SK-N-SH (cell line): ENCODE measurements at regions not wholly inside any gene's neighbourhood (a gene's known extent, or its start where the extent isn't known, plus 50 kb on each side); places are given as distances from the start of the nearest gene placed in this dataset.

Experiments used
- CTCF ChIA-PET: fragments of 300-600, 350-600 bp; formaldehyde crosslinking; extraction: SDS; loops from one replicate; lab custom pipeline; 2021; lab: Yijun Ruan, JAX
- POLR2A ChIA-PET: fragments of 350-600 bp; sonication (Branson Sonifier 250); formaldehyde crosslinking; extraction: SDS; loops from one replicate; lab custom pipeline; 2020; ENCODE audit warnings: antibody characterized with exemption, inconsistent platforms; lab: Yijun Ruan, JAX
- DNase-seq: peaks from one replicate; pipeline ENCODE4 v3.0.0; 2012
- H2AFZ ChIP-seq: fragments of 200-600 bp; sonication (generic); 2 replicates; pipeline ENCODE4 v1.8.1; 2016; ENCODE audit warnings: antibody characterized with exemption, mild to moderate bottlenecking, low read depth
- H3F3A ChIP-seq: fragments of 200-600 bp; sonication (generic); replicated peaks from 2 replicates; pipeline ENCODE3; 2016; ENCODE audit warnings: antibody characterized with exemption, mild to moderate bottlenecking; ENCODE audit not compliant: insufficient read depth
- H3K27ac ChIP-seq, 2 experiments: fragments of 200-500 bp in 1 of 2; fragments of 200-600 bp in 1 of 2; sonication (Bioruptor generic) in 1 of 2; sonication (generic), shearing (Covaris generic) in 1 of 2; 2 replicates each; pipeline versions ENCODE4 v1.5.1 to v1.6.1; 2014 to 2016; ENCODE audit warnings: low read depth in 2 of 2, inconsistent platforms in 1 of 2, low read length in 1 of 2, mild to moderate bottlenecking in 1 of 2, mixed read lengths in 1 of 2
- H3K27me3 ChIP-seq: fragments of 200-600 bp; sonication (generic), shearing (Covaris generic); 2 replicates; pipeline ENCODE4 v1.6.1; 2016; ENCODE audit warnings: mixed run types; ENCODE audit not compliant: insufficient read depth
- H3K36me3 ChIP-seq, 2 experiments: fragments of 200-500 bp in 1 of 2; fragments of 200-600 bp in 1 of 2; sonication (Bioruptor generic) in 1 of 2; sonication (generic) in 1 of 2; replicated peaks in 1 of 2; 2 replicates each; pipeline versions ENCODE3 to v1.5.1; 2014 to 2016; ENCODE audit warnings: low read length in 1 of 2, mild to moderate bottlenecking in 1 of 2; ENCODE audit not compliant: insufficient read depth in 2 of 2, control insufficient read depth in 1 of 2
- H3K4me1 ChIP-seq, 2 experiments: fragments of 200-500 bp in 1 of 2; fragments of 200-600 bp in 1 of 2; sonication (Bioruptor generic) in 1 of 2; sonication (generic), shearing (Covaris generic) in 1 of 2; 2 replicates each; pipeline versions ENCODE4 v1.5.1 to v1.6.1; 2014 to 2016; ENCODE audit warnings: low read depth in 1 of 2, low read length in 1 of 2, mixed run types in 1 of 2; ENCODE audit not compliant: insufficient read depth in 2 of 2, control insufficient read depth in 1 of 2
- H3K4me2 ChIP-seq: fragments of 200-600 bp; sonication (generic), shearing (Covaris generic); 2 replicates; pipeline ENCODE4 v1.6.1; 2017; ENCODE audit warnings: mixed run types
- H3K4me3 ChIP-seq, 2 experiments: fragments of 200-500 bp in 1 of 2; fragments of 200-600 bp in 1 of 2; sonication (Bioruptor generic) in 1 of 2; sonication (generic), shearing (Covaris generic) in 1 of 2; 2 replicates each; pipeline versions ENCODE4 v1.5.1 to v1.8.1; 2014 to 2016; ENCODE audit warnings: low read depth in 2 of 2, inconsistent platforms in 1 of 2, low read length in 1 of 2, mild to moderate bottlenecking in 1 of 2, mixed read lengths in 1 of 2, moderate library complexity in 1 of 2
- H3K79me2 ChIP-seq: fragments of 200-600 bp; sonication (generic); 2 replicates; pipeline ENCODE4 v1.8.1; 2017; ENCODE audit warnings: mild to moderate bottlenecking; ENCODE audit not compliant: insufficient read depth
- H3K9ac ChIP-seq: fragments of 200-600 bp; sonication (generic); 2 replicates; pipeline ENCODE4 v1.6.1; 2017; ENCODE audit warnings: mixed run types
- H3K9me2 ChIP-seq: fragments of 200-600 bp; sonication (generic); 2 replicates; pipeline ENCODE4 v1.6.1; 2017; ENCODE audit warnings: mixed run types
- H3K9me3 ChIP-seq: fragments of 200-600 bp; sonication (generic); 2 replicates; pipeline ENCODE4 v1.6.1; 2017; ENCODE audit warnings: mixed run types, mild to moderate bottlenecking, moderate library complexity
- H4K20me1 ChIP-seq: fragments of 200-600 bp; sonication (generic); 2 replicates; pipeline ENCODE4 v1.6.1; 2017; ENCODE audit warnings: mild to moderate bottlenecking, mixed run types; ENCODE audit not compliant: insufficient read depth
- CTCF ChIP-seq: fragments of 200-600 bp; sonication (generic); IDR thresholded peaks from 2 replicates; pipeline ENCODE4 v1.6.1; 2017; ENCODE audit warnings: antibody characterized with exemption, mild to moderate bottlenecking, moderate library complexity
- EZH2phosphoT487 ChIP-seq: fragments of 200-600 bp; sonication (generic); IDR thresholded peaks from 2 replicates; pipeline ENCODE4 v1.6.1; 2017; ENCODE audit warnings: low read depth, mixed run types, mild to moderate bottlenecking, antibody characterized with exemption, moderate library complexity, borderline replicate concordance
- IRF3 ChIP-seq: fragments of 150-350 bp; IDR thresholded peaks from 2 replicates; pipeline ENCODE4 v1.6.1; 2016; ENCODE audit warnings: mild to moderate bottlenecking, low read depth, low read length
- MAX ChIP-seq: IDR thresholded peaks from 2 replicates; pipeline ENCODE4 v1.4.0; 2012; ENCODE audit warnings: low read depth
- MEF2A ChIP-seq: IDR thresholded peaks from 2 replicates; pipeline ENCODE4 v1.4.0; 2012; ENCODE audit warnings: low read depth, borderline replicate concordance
- MXI1 ChIP-seq: IDR thresholded peaks from 2 replicates; pipeline ENCODE4 v1.6.1; 2012; ENCODE audit warnings: mild to moderate bottlenecking, low read depth, low read length, improper control_type of control experiment
- NFIC ChIP-seq: IDR thresholded peaks from 2 replicates; pipeline ENCODE4 v1.4.0; 2012; ENCODE audit warnings: borderline replicate concordance
- PBX3 ChIP-seq: IDR thresholded peaks from 2 replicates; pipeline ENCODE4; 2012
- RCOR1 ChIP-seq: fragments of 150-350 bp; IDR thresholded peaks from 2 replicates; pipeline ENCODE4 v1.6.1; 2017; ENCODE audit warnings: antibody characterized with exemption, low read length
- RXRA ChIP-seq: IDR thresholded peaks from 2 replicates; pipeline ENCODE4 v1.4.0; 2012; ENCODE audit warnings: low read depth, mild to moderate bottlenecking, borderline replicate concordance
- SMC3 ChIP-seq: IDR thresholded peaks from 2 replicates; pipeline ENCODE4 v1.6.1; 2012; ENCODE audit warnings: low read depth, low read length, improper control_type of control experiment
- TAF1 ChIP-seq: IDR thresholded peaks from 2 replicates; pipeline ENCODE4 v1.6.1; 2012; ENCODE audit warnings: low read depth, mild to moderate bottlenecking, low read length, moderate library complexity, borderline replicate concordance
- TEAD4 ChIP-seq: IDR thresholded peaks from 2 replicates; pipeline ENCODE4 v1.4.0; 2012; ENCODE audit warnings: mild to moderate bottlenecking, borderline replicate concordance; ENCODE audit not compliant: insufficient read depth
- USF1 ChIP-seq: IDR thresholded peaks from 2 replicates; pipeline ENCODE4 v1.4.0; 2012; ENCODE audit warnings: low read depth, borderline replicate concordance
- ZBTB33 ChIP-seq: IDR thresholded peaks from 2 replicates; pipeline ENCODE4 v1.4.0; 2012; ENCODE audit warnings: low read depth, borderline replicate concordance
- WGBS: methylation state at CpG from one replicate; pipeline ENCODE4 v1.1.6; 2017; ENCODE audit warnings: low lambda C conversion rate; 5-methylcytosine and 5-hydroxymethylcytosine counted together

- H2AFZ ChIP-seq = no peak overlapping the region
- H3K27ac ChIP-seq = no peak overlapping the region
- DNase-seq = no peak
- no peak overlapping the region for H3K4me2 ChIP-seq
- TF ChIP-seq RCOR1 = no peak
- TF ChIP-seq PBX3 = no peak
- no peak for TF ChIP-seq USF1
- TF ChIP-seq RXRA = no peak
- TF ChIP-seq IRF3 = no peak
- no peak for TF ChIP-seq MEF2A
- TF ChIP-seq MXI1 = no peak
- no peak for TF ChIP-seq NFIC
- no peak for TF ChIP-seq CTCF
- TF ChIP-seq TAF1 = no peak
- no peak for TF ChIP-seq MAX
- TF ChIP-seq EZH2phosphoT487 = no peak
- TF ChIP-seq TEAD4 = no peak
- no peak for TF ChIP-seq ZBTB33
- TF ChIP-seq SMC3 = no peak
- no peak overlapping the region for H3K4me3 ChIP-seq
- no peaks in the 10 kb centered on the region for H3F3A ChIP-seq
- no peaks in the 10 kb centered on the region for H3K4me1 ChIP-seq
- H3K79me2 ChIP-seq = no peaks in the 10 kb centered on the region
- no peak overlapping the region for H3K9ac ChIP-seq
- CTCF ChIA-PET = interaction anchor here (2.0 kb wide), 1 partner anchor 37 kb away, joined by 8 read pairs; no protein-coding TSS in a partner anchor
- H3K36me3 ChIP-seq = no peaks in the 10 kb centered on the region
- 26% methylated on average over 1 of the region's 1 CpG for WGBS
- H4K20me1 ChIP-seq = no peaks in the 10 kb centered on the region
- H3K9me3 ChIP-seq = no peaks in the 10 kb centered on the region
- no peaks in the 10 kb centered on the region for H3K9me2 ChIP-seq
- H3K27me3 ChIP-seq = no peaks in the 10 kb centered on the region
- POLR2A ChIA-PET = no interaction called here
Measured at GRCh38 chr3:66934041-66934440, 64.1 kb upstream of the KBTBD8 start.
